GM10847 (cell line): ENCODE measurements at regions not wholly inside any gene's neighbourhood (a gene's known extent, or its start where the extent isn't known, plus 50 kb on each side); places are given as distances from the start of the nearest gene placed in this dataset.
"Not testable (repeated sequence)": the region's sequence is repeated elsewhere in the genome, so short reads cannot be mapped to it uniquely, and the experiment has no call there.

Experiments
- POLR2A ChIP-seq: IDR thresholded peaks from 2 replicates; pipeline ENCODE4 v1.6.1; 2011; ENCODE audit not compliant: insufficient read length; ENCODE audit errors: extremely low read depth

GRCh38 chr17:445839-446238, 93.2 kb upstream of the RPH3AL start, which contains the start of gene RFLNB:
Gene RFLNB, minus strand, starts transcription at chr17:445939.
- TF ChIP-seq POLR2A: not testable (repeated sequence)

GRCh38 chr17:444879-445454, 92.4 kb upstream of the RPH3AL start:
- no peak for TF ChIP-seq POLR2A

DNA sequence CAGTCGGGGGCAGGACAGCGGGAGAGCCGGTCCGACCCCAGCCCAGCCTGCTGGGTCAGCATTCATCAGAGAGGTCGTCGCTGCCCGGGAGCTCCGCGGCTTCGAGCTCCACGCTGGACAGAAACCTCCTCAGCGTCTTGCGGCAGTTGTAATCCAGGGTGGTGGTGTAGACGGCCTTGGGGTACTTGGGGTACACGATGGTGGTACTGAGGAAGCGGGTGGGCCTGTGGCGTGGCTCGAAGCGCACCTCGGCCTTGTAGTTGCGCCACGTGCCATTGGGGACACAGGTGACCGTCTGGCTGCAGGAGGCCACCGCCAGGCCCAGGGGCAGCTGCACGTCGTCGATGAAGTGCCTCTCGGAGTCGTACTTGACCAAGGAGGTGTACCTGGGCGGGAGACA, 90.5 kb upstream of the RPH3AL start:
- no peak for TF ChIP-seq POLR2A

- no peak for TF ChIP-seq POLR2A
Measured at GRCh38 chr17:441155-441950, 88.7 kb upstream of the RPH3AL start.

DNA sequence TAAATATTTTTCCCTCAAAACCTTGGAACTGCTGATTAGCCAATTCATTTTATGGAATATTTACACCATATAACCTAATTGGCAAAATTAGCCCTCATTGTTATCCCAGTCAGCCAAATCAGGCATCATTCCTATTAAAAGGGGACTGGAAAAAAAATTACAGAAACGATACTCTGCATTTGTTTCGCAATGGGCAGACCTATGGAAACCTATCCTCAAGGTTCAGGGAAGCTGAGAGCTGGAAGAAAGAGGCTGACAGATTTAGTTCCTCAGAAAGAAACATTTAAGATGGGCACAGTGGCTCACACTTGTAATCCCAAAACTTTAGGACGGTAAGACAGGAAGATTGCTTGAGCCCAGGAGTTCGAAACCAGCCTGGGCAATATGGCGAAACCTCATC, 85.6 kb upstream of the RPH3AL start:
- no peak for TF ChIP-seq POLR2A

GRCh38 chr17:437545-437944, 84.9 kb upstream of the RPH3AL start:
- no peak for TF ChIP-seq POLR2A

DNA sequence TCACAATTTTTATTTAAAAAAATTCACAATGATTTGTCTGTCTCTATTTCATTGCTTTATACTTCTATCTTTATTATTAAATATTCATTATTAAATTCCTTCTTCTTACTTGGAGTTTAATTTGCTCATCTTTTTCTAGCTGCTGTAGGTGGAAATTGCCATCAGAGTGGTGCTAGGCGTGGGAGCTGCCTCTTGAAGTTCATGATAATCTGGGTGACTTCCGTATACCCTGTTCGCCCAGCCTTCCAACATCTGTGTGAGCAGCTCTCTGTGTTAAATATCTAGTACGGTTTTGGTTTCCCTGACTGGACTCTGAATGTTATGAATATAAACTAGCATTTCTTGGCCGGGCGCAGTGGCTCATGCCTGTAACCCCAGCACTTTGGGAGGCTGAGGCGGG, 84.0 kb upstream of the RPH3AL start:
- no peak for TF ChIP-seq POLR2A

DNA sequence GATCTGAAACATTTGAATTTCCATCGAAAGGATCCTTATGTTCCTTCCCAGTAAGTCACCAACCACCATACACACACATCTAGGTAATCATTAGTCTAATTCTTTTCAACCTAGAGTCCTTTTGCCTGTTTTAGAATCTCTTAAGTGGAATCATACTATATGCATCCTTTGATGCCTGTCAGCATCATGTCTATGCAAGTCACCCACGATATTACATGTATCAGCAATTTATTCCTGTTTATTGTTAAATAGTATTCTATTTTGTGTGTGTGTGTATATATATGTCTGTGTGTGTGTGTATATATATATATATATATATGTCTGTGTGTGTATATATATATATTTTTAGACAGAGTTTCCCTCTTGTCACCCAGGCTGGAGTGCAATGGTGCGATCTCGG, 78.9 kb upstream of the RPH3AL start:
- no peak for TF ChIP-seq POLR2A

GRCh38 chr17:429589-429988, 77.0 kb upstream of the RPH3AL start:
- TF ChIP-seq POLR2A: no peak

DNA sequence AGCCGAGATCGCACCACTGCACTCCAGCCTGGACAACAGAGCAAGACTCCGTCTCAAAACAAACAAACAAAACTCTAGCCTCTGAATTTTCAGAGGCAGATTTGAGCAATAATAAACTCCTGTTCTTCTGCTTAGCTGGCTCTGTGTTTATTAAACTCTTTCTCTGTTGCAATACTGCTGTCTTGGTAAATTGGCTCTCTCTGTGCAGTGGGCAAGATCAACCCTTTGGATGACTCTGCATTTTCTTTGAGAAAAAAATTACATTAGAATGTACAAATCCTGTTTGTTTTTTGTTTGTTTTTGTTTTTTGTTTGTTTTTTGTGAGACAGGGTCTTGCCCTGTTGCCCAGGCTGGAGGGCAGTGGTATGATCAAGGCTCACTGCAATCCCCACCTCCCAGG, 75.8 kb upstream of the RPH3AL start:
- no peak for TF ChIP-seq POLR2A

DNA sequence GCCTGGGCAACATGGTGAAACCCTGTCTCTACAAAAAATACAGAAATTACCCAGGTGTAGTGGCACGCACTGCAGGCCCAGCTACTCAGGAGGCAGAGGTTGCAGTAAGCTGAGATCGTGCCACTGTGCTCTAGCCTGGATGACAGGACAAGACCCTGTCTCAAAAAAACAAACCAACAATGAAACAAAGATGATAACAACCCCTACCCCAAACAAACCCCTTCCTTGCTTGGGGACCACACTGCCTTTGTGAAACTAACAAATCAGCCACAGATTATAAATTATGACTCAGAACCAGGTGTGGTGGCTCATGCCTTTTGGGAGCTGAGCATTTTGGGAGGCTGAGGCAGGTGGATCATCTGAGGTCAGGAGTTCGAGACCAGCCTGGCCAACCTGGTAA, 75.3 kb upstream of the RPH3AL start:
- TF ChIP-seq POLR2A: no peak

GRCh38 chr17:427327-427726, 74.7 kb upstream of the RPH3AL start:
- TF ChIP-seq POLR2A: no peak

DNA sequence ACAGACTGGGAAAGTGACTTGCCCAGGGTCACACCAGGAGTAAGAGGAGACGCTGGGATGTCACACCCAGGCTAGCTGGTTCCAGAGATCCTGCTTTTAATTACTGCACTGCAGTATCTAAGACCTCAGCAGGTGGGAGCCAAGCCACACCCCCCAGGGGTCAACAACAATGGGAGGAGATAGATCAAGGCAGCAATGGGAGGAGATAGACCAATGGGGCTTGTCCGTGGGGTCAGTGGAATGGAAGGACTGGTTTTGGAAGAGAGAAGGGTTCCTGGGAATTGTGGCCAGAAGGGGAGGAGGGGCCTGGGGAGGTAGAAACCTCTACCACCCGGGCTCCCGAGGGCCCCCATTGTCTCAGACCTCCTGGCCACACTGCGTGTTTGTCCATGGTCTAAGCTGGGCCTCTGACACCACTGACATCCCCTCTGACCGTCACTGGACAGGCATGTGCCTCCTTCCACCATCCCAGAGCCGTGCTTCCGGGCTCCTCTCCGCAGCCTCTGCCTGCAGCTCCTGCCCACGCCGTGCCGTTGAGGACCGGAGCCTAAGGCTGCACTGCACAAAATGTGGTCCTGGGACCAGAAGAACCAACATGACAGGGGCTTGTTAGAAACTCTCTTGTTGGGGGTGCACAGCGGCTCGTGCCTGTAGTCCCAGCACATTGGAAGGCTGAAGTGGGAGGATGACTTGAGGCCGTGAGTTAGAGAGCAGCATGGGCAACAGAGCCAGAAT, 69.8 kb upstream of the RPH3AL start:
- TF ChIP-seq POLR2A: no peak

- TF ChIP-seq POLR2A: no peak
Measured at GRCh38 chr17:420479-421175, 68.0 kb upstream of the RPH3AL start.

DNA sequence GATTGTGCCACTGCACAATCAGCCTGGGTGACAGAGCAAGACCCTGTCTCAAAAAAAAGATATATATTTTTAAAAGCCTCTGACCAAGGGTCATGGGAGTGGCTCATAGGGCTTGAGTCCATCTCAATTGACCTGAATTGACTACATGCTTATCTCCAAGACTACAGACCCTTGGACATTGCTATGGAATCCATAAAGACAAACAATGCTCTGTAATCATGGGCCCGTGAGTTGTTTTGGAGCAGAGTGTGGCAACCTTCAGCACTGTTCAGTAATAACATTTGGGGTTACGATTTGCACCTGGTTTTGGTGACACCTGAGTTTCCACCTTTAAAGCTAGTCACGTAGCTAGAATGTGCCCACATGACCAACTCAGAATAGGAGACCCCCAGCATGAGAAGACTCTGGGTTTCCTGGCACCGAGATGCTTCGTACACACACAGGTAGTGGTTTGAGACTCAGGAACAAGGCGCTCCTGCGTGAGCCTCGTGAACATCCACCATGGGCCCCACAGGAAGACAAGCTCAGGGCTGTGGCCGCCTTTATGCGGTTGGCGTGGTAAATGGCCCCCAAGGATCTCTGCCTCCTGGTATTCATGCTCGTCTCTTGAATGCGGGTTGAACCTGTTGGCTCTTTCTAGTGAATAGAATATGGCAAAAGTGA, 66.6 kb upstream of the RPH3AL start:
- no peak for TF ChIP-seq POLR2A
